Colonic mucosa (tissue), 4 donors: ENCODE measurements at regions not wholly inside any gene's neighbourhood (a gene's known extent, or its start where the extent isn't known, plus 50 kb on each side); places are given as distances from the start of the nearest gene placed in this dataset.

Experiments used
- DNase-seq: peaks from one replicate; pipeline ENCODE4 v3.0.0-alpha.2; 2020
- H3K27ac ChIP-seq: fragments of 200-600 bp; one replicate; pipeline ENCODE4 v1.8.0; 2021
- H3K27me3 ChIP-seq: fragments of 200-600 bp; one replicate; pipeline ENCODE4 v1.8.0; 2021
- H3K36me3 ChIP-seq: fragments of 200-600 bp; one replicate; pipeline ENCODE4 v1.8.0; 2021
- H3K4me1 ChIP-seq: fragments of 200-600 bp; one replicate; pipeline ENCODE4 v1.8.0; 2021; ENCODE audit warnings: mild to moderate bottlenecking
- H3K4me3 ChIP-seq: fragments of 200-600 bp; one replicate; pipeline ENCODE4 v1.8.0; 2021
- H3K9ac ChIP-seq, 2 donors: one replicate each; pipeline ENCODE4 v1.7.0; 2013; ENCODE audit warnings: control low read depth in 2 of 2, low read depth in 2 of 2, low read length in 2 of 2
- H3K9me3 ChIP-seq: fragments of 200-600 bp; one replicate; pipeline ENCODE4 v1.8.0; 2021
- CTCF ChIP-seq: fragments of 200-600 bp; IDR thresholded peaks from one replicate; pipeline ENCODE4 v1.8.0; 2022; ENCODE audit warnings: antibody characterized with exemption, mild to moderate bottlenecking
- intact Hi-C: fragments of 100-400 bp; cut with DNase I; formaldehyde crosslinking; loops from one replicate; pipeline ENCODE4 v1.14.1; 2022
- donor health status: healthy.
- donor health status: DM: no; HTN: no; CAD: no.
- donor health status: DM: no; HTN: no; CAD: no.

- intact Hi-C loops, result no loop called here
Measured at GRCh38 chr3:162368417-162368816, 871.8 kb downstream of the OTOL1 start.

GRCh38 chr3:162369306-162369705, 872.7 kb downstream of the OTOL1 start:
- intact Hi-C loops, result no loop called here
- no peak for DNase-seq
- Histone ChIP-seq H3K27ac (no peak overlapping the region), H3K9me3 (no peaks in the 10 kb centered on the region), H3K4me3 (no peak overlapping the region), H3K4me1 (no peaks in the 10 kb centered on the region), H3K27me3 (no peaks in the 10 kb centered on the region), H3K36me3 (no peaks in the 10 kb centered on the region), H3K9ac (no peak overlapping the region)
- no peak for TF ChIP-seq CTCF

More at GRCh38 chr3:162368417-162368816, 871.8 kb downstream of the OTOL1 start:
- H3K4me1 ChIP-seq, result no peaks in the 10 kb centered on the region
- no peak overlapping the region for H3K27ac ChIP-seq
- no peak for TF ChIP-seq CTCF
- no peaks in the 10 kb centered on the region for H3K27me3 ChIP-seq
- no peaks in the 10 kb centered on the region for H3K9me3 ChIP-seq
- no peak overlapping the region for H3K9ac ChIP-seq
- DNase-seq, result no peak
- no peaks in the 10 kb centered on the region for H3K36me3 ChIP-seq
- H3K4me3 ChIP-seq, result no peak overlapping the region

- H3K36me3 ChIP-seq, result no peaks in the 10 kb centered on the region
- no peak overlapping the region for H3K4me3 ChIP-seq
- no peaks in the 10 kb centered on the region for H3K9me3 ChIP-seq
- intact Hi-C loops, result no loop called here
- no peaks in the 10 kb centered on the region for H3K27me3 ChIP-seq
- TF ChIP-seq CTCF, result no peak
- H3K27ac ChIP-seq, result no peak overlapping the region
- H3K4me1 ChIP-seq, result no peaks in the 10 kb centered on the region
- H3K9ac ChIP-seq, result no peak overlapping the region
- no peak for DNase-seq
Measured at GRCh38 chr3:162370141-162370540, 873.5 kb downstream of the OTOL1 start.

GRCh38 chr3:162376761-162377160, 880.2 kb downstream of the OTOL1 start:
- H3K4me3 ChIP-seq, result no peak overlapping the region
- H3K36me3 ChIP-seq, result no peaks in the 10 kb centered on the region
- intact Hi-C loops, result no loop called here
- no peak overlapping the region for H3K27ac ChIP-seq
- no peak for TF ChIP-seq CTCF
- H3K9ac ChIP-seq, result no peak overlapping the region
- H3K27me3 ChIP-seq, result no peaks in the 10 kb centered on the region
- DNase-seq, result no peak
- no peaks in the 10 kb centered on the region for H3K4me1 ChIP-seq
- no peaks in the 10 kb centered on the region for H3K9me3 ChIP-seq

- intact Hi-C loops, result no loop called here
- no peaks in the 10 kb centered on the region for H3K4me1 ChIP-seq
- no peaks in the 10 kb centered on the region for H3K27me3 ChIP-seq
- no peaks in the 10 kb centered on the region for H3K36me3 ChIP-seq
- TF ChIP-seq CTCF, result no peak
- no peak for DNase-seq
- H3K4me3 ChIP-seq, result no peak overlapping the region
- H3K9me3 ChIP-seq, result no peaks in the 10 kb centered on the region
- no peak overlapping the region for H3K9ac ChIP-seq
- no peak overlapping the region for H3K27ac ChIP-seq
Measured at GRCh38 chr3:162377608-162378007, 881.0 kb downstream of the OTOL1 start.

- Histone ChIP-seq H3K27ac (no peak overlapping the region), H3K9ac (no peak overlapping the region), H3K9me3 (no peaks in the 10 kb centered on the region), H3K4me3 (no peak overlapping the region), H3K36me3 (no peaks in the 10 kb centered on the region), H3K4me1 (no peaks in the 10 kb centered on the region), H3K27me3 (no peaks in the 10 kb centered on the region)
- no peak for DNase-seq
- intact Hi-C loops, result no loop called here
- TF ChIP-seq CTCF, result no peak
Measured at GRCh38 chr3:162385387-162385786, 888.8 kb downstream of the OTOL1 start.
